Activated CD8-positive, alpha-beta T cell treated with anti-CD3 and anti-CD28 coated beads for 36 hours (primary cell): ENCODE measurements at regions not wholly inside any gene's neighbourhood (a gene's known extent, or its start where the extent isn't known, plus 50 kb on each side); places are given as distances from the start of the nearest gene placed in this dataset.

Source experiments
- ATAC-seq: fragments of 200-7000 bp; cut with Tn5 transposase; one replicate; pipeline ENCODE4 v1.10.0; 2021; ENCODE audit warnings: mild to moderate bottlenecking, moderate library complexity
- CTCF ChIA-PET: fragments of 350-600 bp; sonication (Branson Sonifier 250); formaldehyde crosslinking; loops from one replicate; lab custom pipeline; 2021; ENCODE audit warnings: antibody characterized with exemption; lab: Charles Lee
- POLR2A ChIA-PET: fragments of 350-600 bp; sonication (Branson Sonifier 250); formaldehyde crosslinking; loops from one replicate; lab custom pipeline; 2021; ENCODE audit warnings: antibody characterized with exemption; lab: Charles Lee
- DNase-seq: peaks from one replicate; pipeline ENCODE4 v3.0.0-alpha.2; 2020
- H3K27ac Mint-ChIP-seq: one replicate; pipeline ENCODE4 v1.8.0; 2021; ENCODE audit warnings: mild to moderate bottlenecking, mixed read lengths
- H3K27me3 Mint-ChIP-seq: one replicate; pipeline ENCODE4 v1.8.0; 2021; ENCODE audit warnings: mixed read lengths
- H3K36me3 Mint-ChIP-seq: one replicate; pipeline ENCODE4 v1.8.0; 2021; ENCODE audit warnings: low read depth, mixed read lengths
- H3K4me1 Mint-ChIP-seq: one replicate; pipeline ENCODE4 v1.8.0; 2021; ENCODE audit warnings: low read depth, mixed read lengths
- H3K4me3 Mint-ChIP-seq: one replicate; pipeline ENCODE4 v1.8.0; 2021; ENCODE audit warnings: mild to moderate bottlenecking, moderate library complexity, mixed read lengths
- H3K9me3 Mint-ChIP-seq: one replicate; pipeline ENCODE4 v1.8.0; 2021; ENCODE audit warnings: mixed read lengths
- intact Hi-C: fragments of 100-400 bp; cut with micrococcal nuclease; formaldehyde crosslinking; loops from one replicate; pipeline ENCODE4 v1.10.0; 2022
- TF ChIP-seq, protein P1 (sequence below): fragments of 200-600 bp; IDR thresholded peaks from one replicate; pipeline ENCODE4 v1.8.0; 2022; ENCODE audit warnings: antibody characterized with exemption, mild to moderate bottlenecking

- H3K9me3 Mint-ChIP-seq: no peaks in the 10 kb centered on the region
- ChIA-PET CTCF (interaction anchor here (0.6 kb wide), 1 partner anchor 253 kb away, joined by 3 read pairs; no protein-coding TSS in a partner anchor), POLR2A (no interaction called here)
- H3K36me3 Mint-ChIP-seq: no peaks in the 10 kb centered on the region
- no peak overlapping the region for H3K4me3 Mint-ChIP-seq
- no peak overlapping the region for H3K27ac Mint-ChIP-seq
- H3K4me1 Mint-ChIP-seq: no peaks in the 10 kb centered on the region
- TF ChIP-seq, protein P1, sequence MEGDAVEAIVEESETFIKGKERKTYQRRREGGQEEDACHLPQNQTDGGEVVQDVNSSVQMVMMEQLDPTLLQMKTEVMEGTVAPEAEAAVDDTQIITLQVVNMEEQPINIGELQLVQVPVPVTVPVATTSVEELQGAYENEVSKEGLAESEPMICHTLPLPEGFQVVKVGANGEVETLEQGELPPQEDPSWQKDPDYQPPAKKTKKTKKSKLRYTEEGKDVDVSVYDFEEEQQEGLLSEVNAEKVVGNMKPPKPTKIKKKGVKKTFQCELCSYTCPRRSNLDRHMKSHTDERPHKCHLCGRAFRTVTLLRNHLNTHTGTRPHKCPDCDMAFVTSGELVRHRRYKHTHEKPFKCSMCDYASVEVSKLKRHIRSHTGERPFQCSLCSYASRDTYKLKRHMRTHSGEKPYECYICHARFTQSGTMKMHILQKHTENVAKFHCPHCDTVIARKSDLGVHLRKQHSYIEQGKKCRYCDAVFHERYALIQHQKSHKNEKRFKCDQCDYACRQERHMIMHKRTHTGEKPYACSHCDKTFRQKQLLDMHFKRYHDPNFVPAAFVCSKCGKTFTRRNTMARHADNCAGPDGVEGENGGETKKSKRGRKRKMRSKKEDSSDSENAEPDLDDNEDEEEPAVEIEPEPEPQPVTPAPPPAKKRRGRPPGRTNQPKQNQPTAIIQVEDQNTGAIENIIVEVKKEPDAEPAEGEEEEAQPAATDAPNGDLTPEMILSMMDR: no peak
- DNase-seq (no peak), ATAC-seq (no peak)
- H3K27me3 Mint-ChIP-seq: no peaks in the 10 kb centered on the region
- intact Hi-C loops: no loop called here
Observed at GRCh38 chr3:116899253-116899652, 189.7 kb downstream of the TUSC7 start.

DNA sequence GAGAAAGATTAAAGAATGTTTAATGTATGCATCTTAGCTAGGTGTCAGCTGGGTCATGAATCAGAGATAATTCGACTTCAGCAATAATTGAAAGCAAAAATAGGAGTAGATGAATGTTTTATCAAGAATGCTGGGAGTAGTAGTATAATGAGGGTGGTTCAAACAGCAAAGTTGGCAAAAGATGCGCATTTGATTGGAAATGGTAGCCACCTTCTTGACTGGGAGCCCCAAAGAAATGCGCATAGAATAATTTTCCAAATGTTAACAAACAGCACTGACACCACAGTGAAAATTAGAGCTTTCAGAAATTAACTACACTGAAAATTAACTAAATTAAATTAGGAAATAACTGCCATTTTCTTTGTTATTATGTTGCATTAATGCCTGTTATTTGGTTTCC lies 195.8 kb downstream of the TUSC7 start:
- H3K36me3 Mint-ChIP-seq: no peaks in the 10 kb centered on the region

GRCh38 chr3:116905794-116906193 lies 196.2 kb downstream of the TUSC7 start:
- TF ChIP-seq, protein P1: no peak
- intact Hi-C loops: no loop called here
- peaks cover 4% of the 10 kb centered on the region for H3K9me3 Mint-ChIP-seq
- ChIA-PET POLR2A (no interaction called here), CTCF (no interaction called here)
- no peak overlapping the region for H3K4me3 Mint-ChIP-seq
- H3K27me3 Mint-ChIP-seq: no peaks in the 10 kb centered on the region
- H3K27ac Mint-ChIP-seq: no peak overlapping the region
- DNase-seq (no peak), ATAC-seq (no peak)
- H3K4me1 Mint-ChIP-seq: no peaks in the 10 kb centered on the region
- no peaks in the 10 kb centered on the region for H3K36me3 Mint-ChIP-seq

More for the DNA sequence above, 195.8 kb downstream of the TUSC7 start:
- POLR2A ChIA-PET: no interaction called here
- TF ChIP-seq, protein P1: no peak
- Mint-ChIP-seq H3K27me3 (no peaks in the 10 kb centered on the region), H3K4me3 (no peak overlapping the region), H3K9me3 (peaks cover 4% of the 10 kb centered on the region), H3K27ac (no peak overlapping the region), H3K4me1 (no peaks in the 10 kb centered on the region)
- DNase-seq: no peak
- CTCF ChIA-PET: no interaction called here
- no peak for ATAC-seq
- intact Hi-C loops: no loop called here

GRCh38 chr3:116912116-116912515 lies 202.5 kb downstream of the TUSC7 start:
- Mint-ChIP-seq H3K36me3 (no peaks in the 10 kb centered on the region), H3K27ac (no peak overlapping the region), H3K4me3 (no peak overlapping the region), H3K27me3 (no peaks in the 10 kb centered on the region), H3K4me1 (no peaks in the 10 kb centered on the region), H3K9me3 (peaks cover 3% of the 10 kb centered on the region)
- TF ChIP-seq, protein P1: no peak
- ChIA-PET CTCF (no interaction called here), POLR2A (no interaction called here)
- ATAC-seq (no peak), DNase-seq (no peak)
- intact Hi-C loops: no loop called here

DNA sequence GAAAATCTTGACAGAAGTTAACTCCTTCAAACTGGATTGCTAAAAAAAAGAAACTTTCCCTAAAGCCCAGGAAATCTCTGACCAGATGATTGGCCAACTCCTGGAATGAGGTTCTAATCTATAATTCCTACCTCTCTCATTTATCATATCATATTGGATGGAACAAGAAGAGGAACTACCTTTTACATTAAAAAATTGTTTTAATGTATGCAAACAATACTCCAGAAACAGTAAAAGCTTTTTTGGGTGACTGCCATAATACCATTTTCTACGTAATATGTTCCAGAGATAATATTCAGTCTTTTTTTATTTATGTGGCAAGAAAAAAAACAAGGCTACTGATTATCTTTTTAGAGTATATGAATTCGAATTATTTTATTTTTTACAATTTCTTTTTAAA lies 204.4 kb downstream of the TUSC7 start:
- TF ChIP-seq, protein P1: no peak
- no peak overlapping the region for H3K27ac Mint-ChIP-seq
- ChIA-PET POLR2A (no interaction called here), CTCF (no interaction called here)
- H3K9me3 Mint-ChIP-seq: no peaks in the 10 kb centered on the region
- intact Hi-C loops: no loop called here
- no peaks in the 10 kb centered on the region for H3K27me3 Mint-ChIP-seq
- no peak overlapping the region for H3K4me3 Mint-ChIP-seq
- no peak for ATAC-seq
- DNase-seq: no peak
- H3K36me3 Mint-ChIP-seq: no peaks in the 10 kb centered on the region
- H3K4me1 Mint-ChIP-seq: no peaks in the 10 kb centered on the region
